Ovary (tissue), 3 donors: ENCODE measurements at regions not wholly inside any gene's neighbourhood (a gene's known extent, or its start where the extent isn't known, plus 50 kb on each side); places are given as distances from the start of the nearest gene placed in this dataset.

ENCODE experiments used
- POLR2A ChIP-seq: fragments of 450-650 bp; IDR thresholded peaks from one replicate; pipeline ENCODE4 v1.6.1; 2017; ENCODE audit warnings: antibody characterized with exemption, mild to moderate bottlenecking, moderate library complexity
- TF ChIP-seq, protein P1 (sequence below), 3 donors: fragments of 450-650 bp in 2 of 3; fragments of 200-600 bp in 1 of 3; IDR thresholded peaks; one replicate each; pipeline versions ENCODE4 v1.5.1 to v1.8.0; 2016 to 2022; ENCODE audit warnings: antibody characterized with exemption in 3 of 3, mild to moderate bottlenecking in 1 of 3
- donor health status: DM: no; HTN: no; CAD: no.

GRCh38 chr4:128549636-128550035 lies 259.9 kb upstream of the JADE1 start:
- TF ChIP-seq, protein P1, sequence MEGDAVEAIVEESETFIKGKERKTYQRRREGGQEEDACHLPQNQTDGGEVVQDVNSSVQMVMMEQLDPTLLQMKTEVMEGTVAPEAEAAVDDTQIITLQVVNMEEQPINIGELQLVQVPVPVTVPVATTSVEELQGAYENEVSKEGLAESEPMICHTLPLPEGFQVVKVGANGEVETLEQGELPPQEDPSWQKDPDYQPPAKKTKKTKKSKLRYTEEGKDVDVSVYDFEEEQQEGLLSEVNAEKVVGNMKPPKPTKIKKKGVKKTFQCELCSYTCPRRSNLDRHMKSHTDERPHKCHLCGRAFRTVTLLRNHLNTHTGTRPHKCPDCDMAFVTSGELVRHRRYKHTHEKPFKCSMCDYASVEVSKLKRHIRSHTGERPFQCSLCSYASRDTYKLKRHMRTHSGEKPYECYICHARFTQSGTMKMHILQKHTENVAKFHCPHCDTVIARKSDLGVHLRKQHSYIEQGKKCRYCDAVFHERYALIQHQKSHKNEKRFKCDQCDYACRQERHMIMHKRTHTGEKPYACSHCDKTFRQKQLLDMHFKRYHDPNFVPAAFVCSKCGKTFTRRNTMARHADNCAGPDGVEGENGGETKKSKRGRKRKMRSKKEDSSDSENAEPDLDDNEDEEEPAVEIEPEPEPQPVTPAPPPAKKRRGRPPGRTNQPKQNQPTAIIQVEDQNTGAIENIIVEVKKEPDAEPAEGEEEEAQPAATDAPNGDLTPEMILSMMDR (IDR thresholded peaks at IDR 0.05), result no peak
- TF ChIP-seq POLR2A, result no peak
